NCI-H1930 (cell line): ENCODE measurements at regions not wholly inside any gene's neighbourhood (a gene's known extent, or its start where the extent isn't known, plus 50 kb on each side); places are given as distances from the start of the nearest gene placed in this dataset.
"Not testable (repeated sequence)": the region's sequence is repeated elsewhere in the genome, so short reads cannot be mapped to it uniquely, and the experiment has no call there.

ENCODE experiments used
- DNase-seq, 2 experiments: peaks; one replicate each; lab custom pipeline; 2025; lab: John Stamatoyannopoulos, UW

DNA sequence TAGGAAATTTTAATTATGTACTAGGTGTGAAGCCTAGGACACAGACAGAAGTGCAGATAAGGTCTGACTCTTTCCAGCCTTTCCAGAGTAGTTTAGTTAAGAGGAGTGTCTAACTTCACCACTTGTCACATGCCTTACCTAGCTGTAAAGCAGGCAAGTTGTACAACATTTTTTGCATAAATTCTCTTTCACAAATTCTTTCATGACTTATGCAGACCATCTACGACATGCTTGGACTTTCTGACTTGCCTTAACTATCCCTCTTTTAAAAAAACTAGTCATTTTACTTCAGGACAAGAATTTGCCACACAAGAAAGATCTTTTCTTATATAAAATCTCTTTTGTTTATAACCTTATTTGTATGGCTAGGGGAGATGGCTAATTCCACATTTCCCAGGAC lies 1273.6 kb upstream of the SLC39A10 start:
- DNase-seq = no peak

DNA sequence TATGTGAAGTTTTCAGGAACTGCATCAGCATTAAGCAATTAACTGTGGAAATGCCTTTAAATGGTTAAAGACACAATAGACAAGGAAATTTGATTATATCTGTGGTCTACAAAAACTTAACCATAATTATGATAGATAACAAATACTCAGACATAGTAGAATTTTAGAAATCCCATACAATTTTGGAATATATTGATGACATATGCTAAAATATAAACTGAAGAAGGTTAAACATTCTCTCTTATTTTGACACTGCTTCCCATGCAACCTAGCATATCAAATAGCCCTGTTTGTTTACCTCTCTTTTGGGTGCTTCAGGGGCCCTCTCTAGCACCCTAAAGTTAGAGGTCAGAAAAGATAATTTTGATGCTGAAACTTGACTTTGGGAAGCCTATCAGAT lies 1274.8 kb upstream of the SLC39A10 start:
- DNase-seq = no peak

DNA sequence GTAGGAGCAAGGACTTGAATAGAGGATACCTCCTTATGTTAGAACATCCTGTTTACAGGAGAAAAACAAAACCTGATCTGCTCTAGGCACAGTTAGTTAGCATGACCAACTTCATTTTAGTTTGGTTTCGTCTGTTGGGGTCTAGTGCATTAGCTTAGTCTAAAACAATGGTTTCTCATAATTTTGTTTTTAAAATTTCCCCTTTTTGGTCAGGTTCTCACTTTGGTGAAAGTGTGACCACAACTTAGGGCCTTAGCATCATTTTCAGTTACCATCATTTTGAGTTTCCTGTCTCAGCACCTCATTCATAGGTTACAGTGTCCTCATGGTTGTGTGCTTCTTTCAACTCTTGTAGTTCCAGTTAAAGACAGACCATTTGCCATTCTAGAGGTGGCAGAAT lies 1277.0 kb upstream of the SLC39A10 start:
- no peak for DNase-seq

DNA sequence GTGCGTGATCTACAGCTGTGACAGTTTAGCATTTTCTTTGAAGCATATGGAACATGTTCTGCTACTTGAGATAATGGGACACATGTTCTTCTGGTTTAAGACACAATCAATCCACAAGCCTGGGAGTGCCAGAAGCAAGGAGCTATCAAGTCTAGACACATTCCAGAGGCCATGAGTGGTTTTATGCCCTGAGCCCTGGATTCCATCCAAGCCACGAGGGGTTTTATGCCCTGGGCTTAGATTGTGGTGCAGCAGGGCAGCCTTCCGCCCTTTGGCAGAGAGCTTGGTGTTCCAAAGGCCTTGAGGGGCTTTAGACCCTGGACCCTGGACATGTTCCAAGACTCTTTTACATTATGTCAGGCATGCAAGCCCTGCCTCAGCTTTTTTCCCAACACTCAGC lies 1289.6 kb upstream of the SLC39A10 start:
- DNase-seq = not testable (repeated sequence)

DNA sequence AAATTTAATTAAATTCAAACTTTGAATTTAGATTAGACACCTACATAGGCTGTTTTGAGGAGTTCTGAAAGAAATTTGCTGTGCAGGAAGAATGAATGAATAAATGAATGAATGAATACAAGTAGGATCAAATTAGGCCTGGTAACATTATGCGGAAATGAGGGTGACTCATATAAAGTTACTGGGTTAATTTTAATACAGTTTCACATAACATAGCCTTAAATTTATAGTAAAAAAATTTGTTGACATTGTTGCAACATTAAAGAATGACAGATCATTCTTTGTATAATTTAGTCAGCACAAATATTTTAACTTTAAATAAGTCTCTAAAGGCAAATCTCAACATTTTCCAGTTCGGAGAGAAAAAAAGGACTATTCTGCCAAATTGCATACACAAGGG lies 1293.1 kb upstream of the SLC39A10 start:
- no peak for DNase-seq

DNA sequence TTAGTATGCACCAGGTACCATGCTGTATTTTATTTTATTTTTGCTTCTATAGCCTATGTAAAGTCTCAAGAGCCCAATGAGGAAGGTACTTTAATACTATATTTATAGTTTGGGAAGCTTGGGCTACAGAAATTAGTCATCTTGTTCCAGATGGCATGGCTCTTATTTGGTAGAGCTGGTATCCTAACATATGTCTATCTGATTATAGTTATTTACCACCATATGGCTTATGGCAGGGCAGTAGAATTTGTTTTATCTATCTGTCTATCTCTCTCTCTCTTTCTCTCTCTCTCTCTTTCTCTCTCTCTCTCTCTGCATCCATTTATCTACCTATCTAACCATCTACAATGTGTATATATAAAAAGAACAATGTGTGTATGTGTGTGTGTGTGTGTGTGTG lies 1293.7 kb upstream of the SLC39A10 start:
- DNase-seq = no peak

DNA sequence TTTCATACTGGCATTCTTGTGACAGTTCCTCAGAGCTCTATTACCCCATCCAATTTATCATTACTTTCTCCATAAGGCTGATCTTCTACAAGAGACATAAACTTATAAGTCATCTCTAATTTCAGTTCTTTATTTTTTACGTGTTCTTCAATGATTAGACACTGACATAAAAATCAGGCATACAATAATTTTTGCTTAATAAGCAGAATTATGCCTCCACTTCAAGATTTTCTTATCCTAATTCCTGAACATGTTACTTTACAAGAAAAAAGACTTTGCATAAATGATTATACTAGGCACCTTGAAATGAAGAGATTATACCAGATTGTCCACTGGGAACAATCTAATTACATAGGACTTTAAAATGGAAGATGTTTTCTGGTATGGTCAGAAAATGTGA lies 1304.5 kb upstream of the SLC39A10 start:
- DNase-seq = no peak

DNA sequence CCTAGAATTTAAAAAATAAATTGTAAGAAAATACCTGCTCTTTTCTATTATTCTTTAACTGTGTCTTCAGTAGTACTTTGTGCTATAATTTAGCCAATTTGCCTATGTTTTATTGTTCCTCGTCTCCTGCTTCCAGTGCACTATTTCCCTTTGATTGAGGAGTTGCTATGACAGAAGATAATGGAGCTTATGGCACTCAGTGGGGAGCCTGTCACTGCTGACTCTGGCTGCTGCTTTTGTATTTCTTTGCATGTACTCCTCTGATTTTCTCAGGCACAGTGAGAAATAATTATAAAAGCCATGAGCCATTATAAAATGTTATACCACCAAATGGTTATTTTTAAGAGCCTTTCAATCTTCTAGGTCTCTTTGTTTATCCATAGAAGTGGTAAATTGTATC lies 1310.8 kb upstream of the SLC39A10 start:
- DNase-seq = peak; percentile 60 to 64

DNA sequence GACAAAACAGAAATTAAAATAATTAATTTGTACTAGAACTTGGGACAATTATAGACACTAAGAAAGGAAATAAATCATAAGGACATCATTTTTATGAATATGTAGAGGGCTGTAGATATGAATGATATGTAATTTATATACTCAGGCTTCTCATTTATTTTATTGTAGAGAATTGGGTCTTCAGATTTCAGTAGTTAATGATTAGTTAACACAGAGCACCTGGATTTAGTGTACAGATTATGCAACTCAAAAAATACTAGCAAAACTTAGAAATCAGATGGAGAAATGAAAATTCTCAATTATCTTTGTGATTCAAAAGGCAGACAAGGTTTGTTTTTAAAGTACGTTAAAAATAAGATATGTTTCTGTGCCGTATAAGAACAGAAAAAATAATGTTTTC lies 1311.7 kb upstream of the SLC39A10 start:
- DNase-seq = no peak

DNA sequence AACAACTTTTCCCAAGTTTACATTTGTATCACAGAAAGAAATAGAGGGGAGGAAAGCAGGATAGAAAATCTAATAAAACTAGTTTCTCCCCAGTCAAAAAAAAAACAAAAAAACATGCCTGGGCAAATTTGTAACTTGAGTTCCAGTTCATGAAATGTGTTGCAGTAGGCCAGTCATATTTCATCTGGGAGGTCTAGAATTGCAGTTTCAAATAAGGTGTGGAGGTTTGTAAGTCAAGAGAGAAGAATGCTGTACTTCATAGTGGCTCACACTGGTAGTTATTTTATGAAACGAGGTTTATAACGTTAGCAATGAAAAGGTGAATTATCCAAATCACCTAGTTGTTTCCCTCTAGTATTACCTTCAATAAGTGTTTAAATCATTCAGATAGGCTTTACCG lies 1313.9 kb upstream of the SLC39A10 start:
- no peak for DNase-seq

DNA sequence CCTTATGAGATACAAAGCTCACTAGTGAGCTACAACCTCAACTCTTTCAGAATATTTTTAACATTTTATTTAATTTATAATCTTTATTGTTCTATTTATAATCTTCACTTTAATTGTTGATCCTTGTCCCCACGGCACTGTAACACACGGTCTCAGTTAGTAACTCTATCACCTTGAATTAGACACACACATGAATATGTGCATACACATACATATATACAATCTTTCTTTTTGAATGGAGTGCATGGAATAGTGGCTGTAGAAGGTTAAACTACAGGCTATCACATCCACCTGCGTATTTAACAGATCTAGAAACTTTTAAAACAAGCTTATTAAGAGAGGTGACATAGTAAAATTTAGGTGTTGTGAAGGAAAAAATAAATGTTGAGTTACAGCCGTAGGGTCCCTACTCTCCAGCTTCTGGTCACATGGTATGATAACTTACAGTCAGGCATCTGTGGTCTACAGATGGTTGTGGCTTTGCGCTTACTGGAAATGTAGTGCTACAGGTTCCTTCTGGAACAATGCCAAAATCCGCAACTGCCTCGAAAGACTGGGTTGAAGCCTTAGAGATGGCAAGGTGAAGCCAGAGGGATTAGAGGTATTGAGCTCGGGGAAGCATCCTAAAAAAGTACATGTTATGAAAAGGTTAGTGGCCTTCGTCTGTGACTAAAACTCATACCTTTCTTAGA lies 1324.1 kb upstream of the SLC39A10 start:
- no peak for DNase-seq

DNA sequence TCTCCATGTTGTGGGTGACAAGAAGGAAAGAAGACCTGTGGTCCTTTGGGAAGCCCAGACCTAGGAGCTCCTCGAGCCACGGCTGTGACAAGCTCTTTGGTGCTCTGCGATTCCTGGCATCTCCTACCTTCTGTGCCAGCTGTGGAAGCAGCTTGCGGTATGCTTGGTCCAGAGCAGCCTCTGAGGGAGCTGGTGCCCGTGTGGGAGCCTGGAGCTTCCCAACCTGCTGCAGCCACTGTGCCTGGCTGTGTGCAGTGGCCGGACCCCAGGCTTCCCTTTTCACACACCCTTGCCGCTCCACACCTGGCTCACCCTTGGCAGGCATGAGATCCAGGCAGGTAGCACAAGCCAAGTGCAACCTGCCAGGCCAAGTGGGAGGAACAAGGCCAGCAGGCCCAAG lies 1328.6 kb upstream of the SLC39A10 start:
- no peak for DNase-seq

DNA sequence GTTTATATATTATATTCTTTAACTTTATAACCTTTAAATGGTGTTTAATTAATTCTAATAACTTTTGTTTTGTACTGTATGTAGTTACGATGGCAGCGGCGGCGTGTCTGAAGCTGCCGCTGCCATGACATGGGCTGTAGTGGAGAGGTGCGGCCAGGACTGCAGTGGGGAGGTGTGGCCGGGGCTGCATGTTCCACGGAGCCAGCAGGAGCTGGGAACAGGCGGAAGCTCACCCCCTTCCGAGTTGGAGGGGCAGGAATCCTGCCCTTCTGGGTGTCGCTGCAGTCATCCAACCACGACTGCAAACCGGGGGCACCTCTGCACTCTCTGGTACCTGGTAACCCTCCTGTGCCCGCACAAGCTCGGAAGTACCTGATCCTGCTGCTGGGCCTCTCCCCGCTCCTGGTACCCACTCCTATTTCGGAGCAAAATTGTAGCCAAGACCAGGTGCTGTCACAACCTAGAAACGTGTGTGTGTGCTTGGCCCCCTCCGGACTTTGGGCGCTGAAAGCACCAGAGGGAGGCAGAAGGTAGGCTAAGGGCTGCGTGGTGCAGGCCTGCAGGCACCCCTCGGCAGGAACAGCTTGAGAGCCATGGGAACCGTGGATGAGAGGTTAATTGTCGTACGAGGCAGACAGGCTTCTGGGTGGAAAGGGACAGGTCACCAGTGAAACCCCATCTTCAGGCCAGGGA lies 1329.7 kb upstream of the SLC39A10 start:
- DNase-seq = no peak

DNA sequence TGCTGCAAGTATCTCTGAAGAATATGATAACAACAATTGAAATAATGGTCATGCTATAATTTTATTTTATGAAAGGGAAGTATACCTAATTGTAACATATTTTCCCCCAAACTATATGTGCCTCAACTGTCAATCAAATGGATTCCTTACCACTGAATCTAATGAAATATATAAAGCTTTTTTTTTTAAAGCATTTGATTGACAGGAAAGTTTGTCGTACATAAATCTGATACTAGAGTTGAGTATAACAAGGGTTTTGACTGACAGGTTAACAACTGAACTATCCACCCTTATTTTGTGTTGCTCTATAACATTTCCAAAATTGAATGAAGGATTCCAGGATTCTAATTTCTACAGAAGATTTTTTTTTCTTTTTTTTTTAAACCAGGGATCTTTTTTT lies 1333.3 kb upstream of the SLC39A10 start:
- DNase-seq = no peak

DNA sequence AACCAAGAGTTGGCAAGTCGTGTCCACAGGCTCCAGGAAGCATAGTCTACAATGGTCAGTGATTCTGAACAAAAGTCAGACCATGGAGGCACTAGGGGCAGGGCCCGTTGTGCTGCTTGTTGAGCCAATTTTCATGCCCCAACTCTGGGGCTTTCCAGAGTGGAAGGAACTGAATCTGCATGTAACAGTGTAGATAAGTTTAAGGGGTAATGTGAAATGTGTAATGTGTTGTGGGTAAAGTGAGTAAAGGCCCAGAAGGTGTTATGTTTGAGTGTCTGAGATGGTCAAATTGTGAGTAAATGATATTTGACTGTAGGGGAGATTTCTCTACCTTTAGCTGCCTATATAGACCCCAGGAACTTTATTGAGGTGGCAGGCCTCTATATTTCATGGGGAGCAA lies 1336.5 kb upstream of the SLC39A10 start:
- DNase-seq = no peak

DNA sequence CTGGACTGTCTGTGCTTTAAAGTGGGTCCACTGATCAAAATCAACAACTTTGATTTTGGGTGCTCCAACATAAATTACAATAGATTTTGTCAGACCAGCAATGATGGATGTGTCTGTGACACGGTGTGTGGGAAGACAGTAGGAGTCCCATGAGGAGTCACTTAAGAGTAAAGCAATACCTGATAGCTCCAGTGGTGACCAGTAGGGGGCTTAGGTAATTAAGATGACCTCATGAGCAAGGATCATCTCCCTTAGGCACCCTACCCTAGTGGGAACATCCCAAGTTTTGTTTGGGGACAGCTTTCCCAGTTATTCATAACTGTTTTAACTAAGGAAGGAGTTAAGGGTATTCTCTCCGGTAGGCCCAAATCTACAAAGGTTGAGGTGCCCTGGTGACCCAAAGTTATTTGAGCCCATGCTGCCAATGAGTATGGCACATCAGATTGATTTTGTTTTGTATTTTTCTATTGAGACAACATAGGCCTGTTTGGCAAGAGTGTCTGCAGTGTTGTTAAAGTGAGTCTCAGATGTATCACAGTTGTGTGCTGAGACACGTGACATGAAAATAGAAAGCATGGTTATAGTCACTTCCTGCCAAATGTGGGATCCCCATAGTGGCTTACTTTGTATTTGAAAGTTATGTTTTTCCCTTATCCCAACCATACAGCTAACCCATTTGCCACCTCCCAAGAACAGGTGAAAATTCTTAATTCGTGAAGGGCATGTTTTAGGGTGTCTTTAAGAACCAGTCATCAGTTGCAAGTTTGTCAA lies 1337.6 kb upstream of the SLC39A10 start:
- no peak for DNase-seq

DNA sequence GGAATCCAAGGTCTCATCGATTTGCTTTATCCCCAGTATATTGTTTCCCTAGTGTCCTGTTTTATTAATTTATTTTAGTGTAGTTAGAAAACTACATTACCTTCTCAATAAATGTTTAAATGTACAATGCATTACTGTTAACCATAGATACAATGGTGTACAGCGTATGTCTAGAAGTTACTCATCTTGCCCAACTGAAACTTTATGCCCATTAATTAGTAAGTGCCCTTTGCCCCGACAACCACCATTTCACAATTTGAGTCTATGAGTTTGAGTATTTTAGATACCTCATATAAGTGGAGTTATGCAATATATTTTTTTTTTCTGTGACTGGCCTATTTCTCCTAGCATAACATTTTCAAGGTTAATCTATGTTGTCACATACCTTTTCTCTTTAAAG lies 1343.0 kb upstream of the SLC39A10 start:
- no peak for DNase-seq

DNA sequence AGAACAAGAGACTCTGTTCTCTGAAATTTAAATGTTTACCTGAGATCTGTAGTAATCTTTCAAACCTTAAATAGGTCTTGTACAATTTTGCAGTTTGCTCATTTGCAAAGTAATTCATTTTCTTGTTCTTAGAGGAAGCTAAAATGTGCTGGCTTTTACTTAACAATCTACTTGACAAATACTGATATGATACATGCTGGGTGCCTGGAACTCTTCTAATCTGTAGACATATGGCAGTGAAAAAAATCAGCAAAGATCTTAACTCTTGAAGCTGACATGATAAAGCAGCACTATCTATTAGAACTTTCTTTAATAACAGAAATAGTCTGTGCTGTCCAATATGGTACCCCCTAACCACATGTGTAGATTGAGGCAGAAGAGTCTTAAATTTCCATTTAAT lies 1352.8 kb upstream of the SLC39A10 start:
- DNase-seq = no peak

DNA sequence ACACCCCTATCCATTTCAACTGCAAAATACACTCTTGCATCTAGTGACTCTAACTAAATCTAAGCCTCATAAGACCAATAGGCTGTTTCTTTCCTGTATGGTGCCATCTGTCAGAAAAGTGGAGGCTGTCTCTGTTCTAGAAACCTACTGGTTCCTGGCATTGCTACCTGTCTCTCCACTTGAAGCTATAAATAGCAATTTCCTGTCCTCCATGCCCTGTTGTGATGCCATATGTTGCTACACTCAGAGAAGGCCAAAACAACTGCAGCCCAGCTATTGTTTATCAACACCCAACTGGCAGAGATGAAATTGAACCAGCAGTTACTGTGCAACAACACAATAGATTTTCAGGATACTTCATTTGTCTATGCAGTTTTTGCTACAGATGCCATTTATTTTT lies 1355.1 kb upstream of the SLC39A10 start:
- no peak for DNase-seq

DNA sequence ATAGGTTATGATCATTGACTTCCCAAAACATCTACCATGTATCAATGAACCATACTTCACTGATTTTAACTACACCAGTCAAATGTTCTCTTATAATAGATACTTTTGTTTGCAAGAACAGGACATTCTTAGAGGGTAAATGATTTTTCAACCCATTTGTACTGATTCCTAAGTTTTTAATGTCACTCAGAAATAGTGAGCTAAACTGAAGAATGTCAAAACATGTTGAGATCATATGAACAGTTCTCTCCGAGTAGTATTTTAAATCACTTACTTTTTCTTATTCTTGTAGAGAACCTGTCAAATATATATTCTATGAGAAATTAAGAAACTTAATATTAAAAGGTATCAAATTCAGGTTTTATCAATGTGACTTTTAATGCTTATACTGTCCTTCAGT lies 1362.9 kb upstream of the SLC39A10 start:
- no peak for DNase-seq

DNA sequence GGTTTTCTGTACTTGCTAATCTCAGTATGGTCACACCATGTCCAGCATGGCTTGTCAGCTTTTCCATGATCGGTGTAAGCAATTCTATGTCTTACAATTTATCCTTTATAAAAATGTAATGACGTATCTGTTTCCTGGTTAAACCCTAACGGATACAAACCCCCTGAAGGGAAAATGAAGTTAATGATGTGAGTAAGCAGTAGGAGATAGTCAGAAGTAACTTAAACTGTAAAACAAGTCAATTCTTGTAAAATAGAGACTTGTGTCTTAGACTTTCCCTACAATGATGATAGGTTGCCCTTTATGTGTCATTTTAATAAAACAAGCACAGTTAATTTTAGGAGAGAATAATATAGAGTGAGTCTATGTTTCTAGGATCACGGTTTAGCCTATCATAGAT lies 1365.9 kb upstream of the SLC39A10 start:
- DNase-seq = no peak

DNA sequence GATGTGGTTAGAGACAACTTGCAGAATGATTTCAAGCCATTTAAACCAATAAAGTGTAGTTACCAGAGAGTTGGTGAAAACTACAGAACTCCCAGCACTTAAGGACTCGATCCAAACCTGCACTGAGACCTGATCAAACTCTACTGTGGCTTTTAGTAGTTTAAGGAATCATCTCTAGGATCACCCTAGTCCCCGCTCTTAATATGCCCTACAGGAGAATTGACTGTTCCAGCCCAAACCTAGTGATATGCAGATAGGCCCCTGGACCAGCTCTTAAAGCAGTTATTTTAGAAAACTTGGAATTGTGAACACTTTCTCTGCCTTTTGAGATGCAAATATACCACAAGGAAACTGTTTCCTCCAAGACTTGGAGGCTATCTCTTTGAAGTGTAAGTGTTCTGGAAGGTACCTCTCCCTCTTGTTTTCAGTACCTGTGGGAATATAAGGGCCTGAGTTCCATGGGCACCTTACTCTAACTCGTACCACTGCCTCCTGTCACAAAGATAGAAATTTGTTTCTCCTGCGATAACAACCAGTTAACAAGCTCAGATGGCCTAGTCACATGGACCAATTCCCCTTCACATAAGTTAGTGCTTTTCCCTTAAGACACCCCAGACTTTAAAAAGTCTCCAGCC lies 1367.2 kb upstream of the SLC39A10 start:
- no peak for DNase-seq

DNA sequence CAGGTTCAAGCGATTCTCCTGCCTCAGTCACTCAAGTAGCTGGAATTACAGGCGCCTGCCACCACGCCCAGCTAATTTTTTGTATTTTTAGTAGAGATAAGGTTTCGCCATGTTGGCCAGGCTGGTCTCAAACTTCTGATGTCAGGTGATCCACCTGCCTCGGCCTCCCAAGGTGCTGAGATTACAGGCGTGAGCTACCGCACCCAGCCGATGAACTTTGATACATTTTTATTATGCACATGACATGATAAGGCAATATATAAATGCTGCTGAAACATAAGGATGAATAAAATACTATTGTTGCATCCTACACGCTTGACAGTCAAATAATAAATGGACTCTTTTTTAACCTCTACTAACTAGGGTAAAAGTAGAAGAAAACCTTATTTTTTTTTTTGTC lies 1380.4 kb upstream of the SLC39A10 start:
- DNase-seq = not testable (repeated sequence)
